H9 (cell line): ENCODE measurements at regions not wholly inside any gene's neighbourhood (a gene's known extent, or its start where the extent isn't known, plus 50 kb on each side); places are given as distances from the start of the nearest gene placed in this dataset.

Experiments
- DNase-seq: peaks from one replicate; pipeline ENCODE4 v3.0.0-alpha.2; 2017
- H2AFZ ChIP-seq: one replicate; pipeline ENCODE4 v1.6.1; 2013; ENCODE audit warnings: mild to moderate bottlenecking, low read length, control low read depth, moderate library complexity
- H2AK5ac ChIP-seq: 2 replicates; pipeline ENCODE4 v1.6.1; 2013; ENCODE audit warnings: low read length, control low read depth, mixed read lengths; ENCODE audit not compliant: insufficient read length
- H2BK120ac ChIP-seq: one replicate; pipeline ENCODE4 v1.6.1; 2013; ENCODE audit warnings: low read depth, mild to moderate bottlenecking, low read length, control low read depth, inconsistent platforms; ENCODE audit not compliant: poor library complexity, severe bottlenecking
- H2BK12ac ChIP-seq: 2 replicates; pipeline ENCODE4 v1.6.1; 2013; ENCODE audit warnings: low read length, control low read depth, mixed read lengths, low read depth; ENCODE audit not compliant: insufficient read length
- H2BK15ac ChIP-seq: 2 replicates; pipeline ENCODE4 v1.6.1; 2013; ENCODE audit warnings: low read depth, low read length, control low read depth
- H2BK20ac ChIP-seq: one replicate; pipeline ENCODE4 v1.6.1; 2013; ENCODE audit warnings: low read depth, mild to moderate bottlenecking, low read length, control low read depth, inconsistent platforms; ENCODE audit not compliant: poor library complexity, severe bottlenecking
- H2BK5ac ChIP-seq: 2 replicates; pipeline ENCODE4 v1.6.1; 2013; ENCODE audit warnings: low read length, control low read depth, mixed read lengths; ENCODE audit not compliant: insufficient read length
- H3K14ac ChIP-seq: 2 replicates; pipeline ENCODE4 v1.6.1; 2013; ENCODE audit warnings: low read length, control low read depth; ENCODE audit not compliant: insufficient read depth
- H3K18ac ChIP-seq: 2 replicates; pipeline ENCODE4 v1.6.1; 2013; ENCODE audit warnings: low read depth, mild to moderate bottlenecking, mixed read lengths, low read length, control low read depth; ENCODE audit not compliant: insufficient read length
- H3K23ac ChIP-seq: 2 replicates; pipeline ENCODE4 v1.6.1; 2013; ENCODE audit warnings: low read length, control low read depth, mixed read lengths, low read depth; ENCODE audit not compliant: insufficient read length
- H3K23me2 ChIP-seq: 2 replicates; pipeline ENCODE4 v1.6.1; 2013; ENCODE audit warnings: low read depth, mild to moderate bottlenecking, mixed read lengths, low read length, control low read depth; ENCODE audit not compliant: insufficient read length, poor library complexity, severe bottlenecking
- H3K27ac ChIP-seq: 2 replicates; pipeline ENCODE4 v1.5.1; 2013; ENCODE audit warnings: low read length, control low read depth, mixed read lengths, low read depth; ENCODE audit not compliant: insufficient read length
- H3K27me3 ChIP-seq: 2 replicates; pipeline ENCODE4 v1.6.1; 2013; ENCODE audit warnings: low read length, control low read depth, inconsistent platforms; ENCODE audit not compliant: insufficient read depth
- H3K4ac ChIP-seq: 2 replicates; pipeline ENCODE4 v1.6.1; 2013; ENCODE audit warnings: low read depth, mild to moderate bottlenecking, control low read depth, inconsistent platforms, low read length, moderate library complexity
- H3K4me1 ChIP-seq: 2 replicates; pipeline ENCODE4 v1.6.1; 2013; ENCODE audit warnings: low read length, control low read depth, inconsistent platforms; ENCODE audit not compliant: insufficient read depth
- H3K4me2 ChIP-seq: 2 replicates; pipeline ENCODE4 v1.6.1; 2013; ENCODE audit warnings: low read length, control low read depth, mixed read lengths; ENCODE audit not compliant: insufficient read length, insufficient read depth
- H3K56ac ChIP-seq: 2 replicates; pipeline ENCODE4 v1.6.1; 2013; ENCODE audit warnings: low read depth, mild to moderate bottlenecking, mixed read lengths, low read length, control low read depth; ENCODE audit not compliant: insufficient read length
- H3K79me1 ChIP-seq: 2 replicates; pipeline ENCODE4 v1.6.1; 2013; ENCODE audit warnings: low read depth, mild to moderate bottlenecking, moderate library complexity, low read length, control low read depth, inconsistent platforms; ENCODE audit not compliant: insufficient read depth, poor library complexity, severe bottlenecking
- H3K79me2 ChIP-seq: 2 replicates; pipeline ENCODE4 v1.6.1; 2013; ENCODE audit warnings: low read length, control low read depth, inconsistent platforms; ENCODE audit not compliant: insufficient read depth
- H3K9ac ChIP-seq: 2 replicates; pipeline ENCODE4 v1.6.1; 2013; ENCODE audit warnings: low read length, control low read depth, mixed read lengths; ENCODE audit not compliant: insufficient read length; ENCODE audit errors: extremely low read depth
- H3K9me3 ChIP-seq: one replicate; pipeline ENCODE4 v1.6.1; 2013; ENCODE audit warnings: low read depth, low read length, inconsistent platforms; ENCODE audit not compliant: control insufficient read depth
- H3T11ph ChIP-seq: one replicate; pipeline ENCODE4 v1.6.1; 2013; ENCODE audit warnings: mild to moderate bottlenecking, low read length, control low read depth, inconsistent platforms
- H4K20me1 ChIP-seq: one replicate; pipeline ENCODE4 v1.6.1; 2013; ENCODE audit not compliant: control insufficient read depth, insufficient read length, insufficient read depth
- H4K5ac ChIP-seq: 2 replicates; pipeline ENCODE4 v1.6.1; 2013; ENCODE audit warnings: low read depth, mild to moderate bottlenecking, mixed read lengths, low read length, control low read depth; ENCODE audit not compliant: insufficient read length
- H4K8ac ChIP-seq: replicated peaks from 2 replicates; pipeline ENCODE4 v1.6.1; 2013; ENCODE audit warnings: low read length, control low read depth, mixed read lengths, low read depth; ENCODE audit not compliant: insufficient read length
- H4K91ac ChIP-seq: 2 replicates; pipeline ENCODE4 v1.6.1; 2013; ENCODE audit warnings: low read depth, mild to moderate bottlenecking, moderate library complexity, mixed read lengths, low read length, control low read depth; ENCODE audit not compliant: insufficient read length
- H3K27ac Mint-ChIP-seq, 3 experiments: 2 replicates in 2 of 3; 3 replicates in 1 of 3; pipeline ENCODE4 v1.8.0; 2020 to 2021; ENCODE audit warnings: mixed read lengths in 3 of 3, mild to moderate bottlenecking in 1 of 3, moderate library complexity in 1 of 3
- H3K27me3 Mint-ChIP-seq: 2 replicates; pipeline ENCODE4 v1.8.0; 2021; ENCODE audit warnings: low read depth, mild to moderate bottlenecking, moderate library complexity, mixed read lengths
- H3K36me3 Mint-ChIP-seq, 3 experiments: 2 replicates in 2 of 3; 3 replicates in 1 of 3; pipeline ENCODE4 v1.8.0; 2020 to 2021; ENCODE audit warnings: low read depth in 3 of 3, mixed read lengths in 3 of 3; ENCODE audit not compliant: insufficient read depth in 1 of 3
- H3K4me1 Mint-ChIP-seq, 2 experiments: 2 replicates each; pipeline ENCODE4 v1.8.0; 2020; ENCODE audit warnings: mixed read lengths in 2 of 2
- H3K4me3 Mint-ChIP-seq, 2 experiments: 2 replicates in 1 of 2; 3 replicates in 1 of 2; pipeline ENCODE4 v1.8.0; 2020 to 2021; ENCODE audit warnings: mild to moderate bottlenecking in 2 of 2, mixed read lengths in 2 of 2, moderate library complexity in 1 of 2
- H3K9me3 Mint-ChIP-seq, 2 experiments: 2 replicates in 1 of 2; 3 replicates in 1 of 2; pipeline ENCODE4 v1.8.0; 2020; ENCODE audit warnings: mild to moderate bottlenecking in 2 of 2, mixed read lengths in 2 of 2, moderate library complexity in 1 of 2
- TF ChIP-seq, protein P1 (sequence below): fragments of 200-600 bp; sonication (generic); conservative IDR thresholded peaks from 3 replicates; pipeline ENCODE4 v1.8.0; 2021; ENCODE audit warnings: antibody characterized with exemption, mild to moderate bottlenecking

DNA sequence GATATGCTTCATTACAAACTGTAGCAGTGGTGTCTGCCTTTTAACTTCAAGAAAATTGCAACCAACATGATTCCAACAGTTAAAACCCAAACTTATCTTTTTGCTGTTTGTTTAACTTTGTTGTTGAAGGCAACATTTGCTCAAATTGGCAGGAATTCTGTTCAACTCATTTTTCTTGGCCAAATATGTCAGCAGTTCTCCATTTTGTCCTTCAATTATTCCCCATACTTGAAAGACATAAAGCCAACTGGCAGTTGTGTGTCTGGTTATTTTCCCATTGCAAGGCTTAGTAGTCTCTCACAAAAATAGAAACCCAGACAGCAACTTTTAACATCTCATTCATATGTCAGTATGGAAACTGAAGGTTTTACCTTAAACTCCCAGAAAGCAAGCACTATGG lies 146.3 kb downstream of the LRIG3 start:
- peaks cover 2 to 8% (median 3%) of the 10 kb centered on the region in 3 experiments; a peak in 6 of 7 replicates for H3K36me3 Mint-ChIP-seq

More for the DNA sequence above, 146.3 kb downstream of the LRIG3 start:
- no peak overlapping the region for H3K4ac ChIP-seq
- no peak overlapping the region for H3K14ac ChIP-seq
- no peaks in the 10 kb centered on the region for H4K20me1 ChIP-seq
- Mint-ChIP-seq H3K4me3 (no peak overlapping the region), H3K27ac (no peak overlapping the region), H3K9me3 (peaks cover 6 to 7% of the 10 kb centered on the region in 2 experiments), H3K4me1 (peaks cover 5 to 6% of the 10 kb centered on the region in 2 experiments; a peak in 3 of 4 replicates), H3K27me3 (no peaks in the 10 kb centered on the region)
- no peak overlapping the region for H3K27ac ChIP-seq
- DNase-seq = no peak
- H4K91ac ChIP-seq = no peak overlapping the region
- no peak overlapping the region for H2AK5ac ChIP-seq
- no peaks in the 10 kb centered on the region for H3K79me2 ChIP-seq
- no peak overlapping the region for H3T11ph ChIP-seq
- H4K8ac ChIP-seq = no peak overlapping the region
- no peak overlapping the region for H3K4me2 ChIP-seq
- TF ChIP-seq, protein P1, sequence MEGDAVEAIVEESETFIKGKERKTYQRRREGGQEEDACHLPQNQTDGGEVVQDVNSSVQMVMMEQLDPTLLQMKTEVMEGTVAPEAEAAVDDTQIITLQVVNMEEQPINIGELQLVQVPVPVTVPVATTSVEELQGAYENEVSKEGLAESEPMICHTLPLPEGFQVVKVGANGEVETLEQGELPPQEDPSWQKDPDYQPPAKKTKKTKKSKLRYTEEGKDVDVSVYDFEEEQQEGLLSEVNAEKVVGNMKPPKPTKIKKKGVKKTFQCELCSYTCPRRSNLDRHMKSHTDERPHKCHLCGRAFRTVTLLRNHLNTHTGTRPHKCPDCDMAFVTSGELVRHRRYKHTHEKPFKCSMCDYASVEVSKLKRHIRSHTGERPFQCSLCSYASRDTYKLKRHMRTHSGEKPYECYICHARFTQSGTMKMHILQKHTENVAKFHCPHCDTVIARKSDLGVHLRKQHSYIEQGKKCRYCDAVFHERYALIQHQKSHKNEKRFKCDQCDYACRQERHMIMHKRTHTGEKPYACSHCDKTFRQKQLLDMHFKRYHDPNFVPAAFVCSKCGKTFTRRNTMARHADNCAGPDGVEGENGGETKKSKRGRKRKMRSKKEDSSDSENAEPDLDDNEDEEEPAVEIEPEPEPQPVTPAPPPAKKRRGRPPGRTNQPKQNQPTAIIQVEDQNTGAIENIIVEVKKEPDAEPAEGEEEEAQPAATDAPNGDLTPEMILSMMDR = no peak
- H3K23me2 ChIP-seq = no peaks in the 10 kb centered on the region
- H3K23ac ChIP-seq = no peak overlapping the region
- H3K27me3 ChIP-seq = no peaks in the 10 kb centered on the region
- no peaks in the 10 kb centered on the region for H3K9me3 ChIP-seq
- no peak overlapping the region for H2BK120ac ChIP-seq
- no peak overlapping the region for H3K56ac ChIP-seq
- no peaks in the 10 kb centered on the region for H3K79me1 ChIP-seq
- H4K5ac ChIP-seq = no peak overlapping the region
- no peaks in the 10 kb centered on the region for H3K4me1 ChIP-seq
- H2BK5ac ChIP-seq = no peak overlapping the region
- H3K18ac ChIP-seq = no peak overlapping the region
- no peak overlapping the region for H2BK15ac ChIP-seq
- no peak overlapping the region for H2BK12ac ChIP-seq
- no peak overlapping the region for H2BK20ac ChIP-seq
- no peak overlapping the region for H3K9ac ChIP-seq
- no peak overlapping the region for H2AFZ ChIP-seq
